Daoy (cell line): ENCODE measurements at regions not wholly inside any gene's neighbourhood (a gene's known extent, or its start where the extent isn't known, plus 50 kb on each side); places are given as distances from the start of the nearest gene placed in this dataset.

ENCODE experiments used
- DNase-seq: peaks from one replicate; pipeline ENCODE4 v3.0.0-alpha.2; 2015; ENCODE audit warnings: low read depth

DNA sequence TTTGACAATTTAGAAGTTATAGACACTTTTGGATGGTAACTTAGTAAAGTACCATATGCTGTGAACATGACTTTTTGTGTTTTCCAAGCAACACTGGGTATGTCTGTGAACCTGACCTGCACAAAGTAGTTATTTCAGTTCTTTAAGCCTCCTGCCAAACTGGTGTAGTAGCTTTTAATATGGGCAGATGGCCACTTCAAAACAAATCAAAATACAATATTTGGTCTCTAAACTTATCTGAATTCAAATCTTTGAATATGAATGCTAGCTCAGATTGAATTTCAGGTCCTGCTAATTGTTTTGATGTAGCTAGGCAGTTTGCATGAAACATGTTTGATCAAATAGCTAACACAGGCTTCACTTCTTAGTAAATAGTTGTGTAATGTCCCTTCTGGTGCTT is 1176.7 kb upstream of the CDH9 start:
- DNase-seq: no peak

DNA sequence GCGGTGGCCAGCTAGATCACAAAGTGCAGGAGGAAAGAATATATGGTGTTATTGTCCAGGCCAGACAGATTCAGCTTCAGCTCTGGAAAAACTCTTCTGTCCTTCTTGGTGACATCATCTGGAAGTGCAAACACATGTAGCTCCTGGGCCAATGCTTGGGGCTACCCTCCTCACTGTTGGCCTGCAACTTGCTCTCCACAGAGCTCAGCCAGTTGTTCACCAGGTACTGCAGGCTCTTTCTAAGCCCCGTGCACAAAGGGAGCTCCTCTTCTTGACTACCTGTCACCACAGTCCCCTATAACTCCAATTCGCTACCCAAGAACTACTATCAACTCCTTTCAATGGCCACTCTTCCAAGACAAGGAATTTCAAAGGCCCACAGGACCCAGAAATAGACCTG is 1175.9 kb upstream of the CDH9 start:
- no peak for DNase-seq

DNA sequence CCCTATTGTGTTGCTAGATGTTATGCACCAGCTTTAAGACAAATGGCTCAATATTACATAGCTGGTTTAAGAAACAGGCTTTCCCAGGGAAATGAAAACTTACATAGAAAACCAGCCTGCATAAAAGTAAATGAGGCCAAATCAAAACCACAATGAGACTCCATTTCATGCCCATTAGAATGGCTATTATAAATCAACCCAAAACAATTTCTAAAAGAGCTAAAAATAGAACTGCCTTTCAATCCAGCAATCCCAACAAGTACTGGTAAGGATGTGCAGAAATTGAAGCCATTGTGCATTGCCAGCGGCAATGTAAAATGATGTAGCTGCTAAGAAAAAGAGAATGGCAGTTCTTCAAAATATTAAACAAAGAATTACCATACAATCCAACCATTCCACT is 1170.0 kb upstream of the CDH9 start:
- no peak for DNase-seq

GRCh38 chr5:28190011-28190410 is 1151.6 kb upstream of the CDH9 start:
- no peak for DNase-seq

DNA sequence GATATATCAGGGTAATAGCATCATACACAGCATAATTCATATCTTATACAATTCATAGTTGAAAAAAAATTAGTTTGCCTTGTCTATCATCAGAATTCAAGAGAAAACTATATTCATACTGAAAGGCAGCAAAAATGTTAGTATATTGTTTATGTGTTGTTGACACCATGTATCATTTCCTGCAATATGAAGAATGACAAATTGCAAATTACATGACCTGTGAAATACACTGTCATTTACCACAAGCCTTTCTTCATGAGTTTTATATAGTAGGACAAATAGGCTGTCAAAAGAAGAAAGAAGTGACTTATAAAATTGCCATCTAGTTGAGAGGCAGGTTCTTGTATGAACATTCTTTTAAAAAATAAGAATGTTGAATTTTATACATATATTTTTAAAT is 1136.3 kb upstream of the CDH9 start:
- no peak for DNase-seq

DNA sequence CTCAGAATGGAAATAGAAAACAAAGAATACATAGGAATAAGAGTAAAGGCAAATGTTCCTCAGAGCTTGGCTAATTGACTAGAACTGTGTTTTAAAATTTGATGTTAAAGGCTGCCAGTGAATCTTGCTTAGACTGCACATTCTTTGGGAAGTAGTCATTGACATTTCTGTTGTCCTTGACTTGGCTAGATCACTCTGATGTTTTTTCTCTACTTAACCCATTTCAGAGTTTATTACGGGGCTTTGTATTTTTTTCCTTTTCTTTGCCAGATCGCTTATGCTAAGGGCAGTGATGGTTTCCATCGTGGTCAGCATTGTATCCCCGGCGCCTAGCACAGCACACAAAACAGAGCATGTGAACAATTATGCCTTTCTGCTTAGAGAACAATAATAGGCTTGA is 1126.7 kb upstream of the CDH9 start:
- DNase-seq: no peak

GRCh38 chr5:28164568-28164967 is 1126.2 kb upstream of the CDH9 start:
- no peak for DNase-seq

DNA sequence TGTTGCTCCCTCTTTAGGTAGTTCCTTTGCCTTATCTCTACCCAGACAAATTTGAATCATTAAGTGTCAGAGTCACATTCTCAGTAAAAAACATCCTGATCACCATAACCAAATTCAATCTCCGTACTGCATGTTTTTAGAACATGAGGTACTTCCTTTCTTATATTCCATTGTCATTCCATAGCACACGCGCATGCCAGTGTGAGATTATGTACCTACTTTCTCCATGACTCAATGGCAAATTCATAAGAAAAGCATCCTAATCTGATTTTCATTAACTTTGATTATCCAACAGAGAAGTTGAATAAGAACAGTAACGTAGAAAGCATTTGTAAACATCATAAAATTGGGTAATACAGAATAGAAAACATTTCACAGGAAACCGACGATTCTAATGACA is 1118.6 kb upstream of the CDH9 start:
- no peak for DNase-seq

DNA sequence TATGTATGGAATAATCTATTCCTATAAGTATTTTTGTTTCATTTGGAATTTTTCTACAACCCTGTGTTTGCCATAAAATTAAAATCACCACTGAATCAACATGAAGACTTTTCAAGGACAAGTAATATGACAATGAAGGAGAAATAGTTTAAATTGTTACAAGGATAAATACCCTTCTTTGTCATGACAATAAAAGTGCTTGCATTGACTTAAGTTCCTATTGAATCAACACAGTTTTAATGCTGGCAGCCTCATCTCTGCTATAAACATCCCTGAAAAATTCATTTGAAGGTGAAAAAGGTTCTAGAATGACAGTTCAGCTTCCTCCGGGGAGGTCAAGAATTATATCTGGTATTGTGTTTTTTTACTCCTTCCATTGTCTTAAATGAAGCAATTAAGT is 1105.1 kb upstream of the CDH9 start:
- no peak for DNase-seq

GRCh38 chr5:28132151-28132550 is 1093.8 kb upstream of the CDH9 start:
- DNase-seq: no peak

DNA sequence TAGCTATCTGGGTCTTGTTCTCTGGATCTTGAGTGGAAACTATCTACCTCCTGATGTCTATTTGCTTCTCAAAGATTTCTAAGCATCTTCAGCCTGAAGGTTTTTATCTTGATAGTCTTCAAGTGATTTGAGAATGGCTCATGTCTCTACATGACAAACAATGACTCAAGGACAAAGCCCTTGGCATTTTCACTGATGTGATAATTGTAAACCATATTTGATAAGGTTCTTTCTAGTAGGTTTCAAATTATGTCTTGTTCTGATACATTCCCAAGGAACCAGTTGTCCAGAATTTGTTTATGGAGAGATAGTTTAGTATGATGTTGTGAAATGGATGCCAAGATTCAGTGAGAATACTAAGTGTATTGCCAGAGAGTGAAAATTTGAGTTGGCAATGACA is 1079.3 kb upstream of the CDH9 start:
- no peak for DNase-seq

DNA sequence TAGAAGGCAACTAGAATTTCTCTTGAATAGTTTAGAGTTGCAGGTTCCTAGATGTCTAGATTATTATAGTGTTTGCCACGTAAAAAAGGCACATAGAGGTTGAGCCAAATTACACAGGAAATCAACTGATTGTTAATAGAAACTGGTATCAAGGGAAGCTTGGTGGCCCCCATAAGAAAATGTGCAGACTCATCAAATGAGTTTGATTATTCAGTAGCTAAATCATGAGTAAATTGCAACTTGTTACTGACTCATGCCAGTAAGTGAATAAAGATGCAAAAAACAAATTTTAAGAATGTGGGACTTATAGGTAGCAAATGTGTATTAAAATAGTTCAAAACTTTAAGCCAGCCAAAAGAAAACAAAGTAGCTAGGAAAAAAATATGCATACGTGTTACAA is 1078.9 kb upstream of the CDH9 start:
- DNase-seq: no peak

DNA sequence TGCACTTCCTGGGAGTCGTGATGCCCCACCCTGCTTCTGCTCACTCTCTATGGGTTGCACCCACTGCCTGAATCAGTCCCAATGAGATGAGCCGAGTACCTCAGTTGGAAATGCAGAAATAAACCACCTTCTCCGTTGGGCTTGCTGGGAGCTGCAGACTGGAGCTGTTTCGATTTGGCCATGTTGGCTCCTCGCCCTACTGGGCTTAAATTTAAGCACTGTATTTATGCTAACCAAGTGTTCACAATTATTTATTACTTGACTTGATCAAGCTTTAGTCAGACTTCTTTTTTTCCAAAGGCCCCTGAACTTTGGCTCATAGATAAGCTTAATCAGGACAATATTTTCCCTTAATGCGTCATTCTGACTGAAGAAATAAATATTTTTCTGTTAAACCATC is 1072.4 kb upstream of the CDH9 start:
- DNase-seq: no peak

- no peak for DNase-seq
Measured at GRCh38 chr5:28104080-28104479, 1065.7 kb upstream of the CDH9 start.

- no peak for DNase-seq
Measured at GRCh38 chr5:28084069-28084468, 1045.7 kb upstream of the CDH9 start.

- DNase-seq: no peak
Measured at GRCh38 chr5:28082610-28083009, 1044.2 kb upstream of the CDH9 start.

DNA sequence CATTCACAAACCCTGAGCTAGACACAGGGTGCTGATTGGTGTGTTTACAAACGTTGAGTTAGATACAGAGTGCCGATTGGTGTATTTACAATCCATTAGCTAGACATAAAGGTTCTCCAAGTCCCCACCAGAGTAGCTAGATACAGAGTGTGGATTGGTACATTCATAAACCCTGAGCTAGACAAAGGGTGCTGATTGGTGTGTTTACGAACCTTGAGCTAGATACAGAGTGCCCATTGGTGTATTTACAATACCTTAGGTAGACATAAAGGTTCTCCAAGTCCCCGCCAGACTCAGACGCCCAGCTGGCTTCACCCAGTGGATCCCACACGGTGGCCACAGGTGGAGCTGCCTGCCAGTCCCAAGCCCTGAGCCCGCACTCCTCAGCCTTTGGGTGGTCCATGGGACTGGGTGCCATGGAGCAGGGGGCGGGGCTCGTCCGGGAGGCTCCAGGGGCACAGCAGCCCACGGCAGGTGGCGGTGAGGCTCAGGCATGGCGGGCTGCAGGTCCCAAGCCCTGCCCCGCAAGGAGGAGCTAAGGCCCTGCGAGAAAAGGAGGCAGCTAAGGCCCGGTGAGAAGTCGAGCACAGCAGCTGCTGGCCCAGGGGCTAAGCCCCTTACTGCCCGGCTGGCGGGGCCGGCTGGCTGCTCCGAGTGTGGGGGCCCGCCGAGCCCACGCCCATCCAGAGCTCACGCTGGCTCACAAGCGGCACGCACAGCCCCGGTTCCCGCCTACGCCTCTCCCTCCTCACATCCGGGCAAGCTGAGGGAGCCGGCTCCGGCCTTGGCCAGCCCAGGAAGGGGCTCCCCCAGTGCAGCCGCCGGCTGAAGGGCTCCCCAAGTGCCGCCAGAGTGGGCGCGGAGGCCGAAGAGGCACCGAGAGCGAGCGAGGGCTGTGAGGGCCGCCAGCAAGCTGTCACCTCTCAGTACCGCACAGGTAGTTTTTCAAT is 1039.2 kb upstream of the CDH9 start:
- peak; percentile 12 for DNase-seq

- no peak for DNase-seq
Measured at GRCh38 chr5:28066856-28067255, 1028.5 kb upstream of the CDH9 start.

- no peak for DNase-seq
Measured at GRCh38 chr5:28065656-28066055, 1027.3 kb upstream of the CDH9 start.

GRCh38 chr5:28046596-28046995 is 1008.2 kb upstream of the CDH9 start:
- DNase-seq: no peak

GRCh38 chr5:28027851-28028250 is 989.5 kb upstream of the CDH9 start:
- no peak for DNase-seq

GRCh38 chr5:28017178-28017577 is 978.8 kb upstream of the CDH9 start:
- DNase-seq: no peak

DNA sequence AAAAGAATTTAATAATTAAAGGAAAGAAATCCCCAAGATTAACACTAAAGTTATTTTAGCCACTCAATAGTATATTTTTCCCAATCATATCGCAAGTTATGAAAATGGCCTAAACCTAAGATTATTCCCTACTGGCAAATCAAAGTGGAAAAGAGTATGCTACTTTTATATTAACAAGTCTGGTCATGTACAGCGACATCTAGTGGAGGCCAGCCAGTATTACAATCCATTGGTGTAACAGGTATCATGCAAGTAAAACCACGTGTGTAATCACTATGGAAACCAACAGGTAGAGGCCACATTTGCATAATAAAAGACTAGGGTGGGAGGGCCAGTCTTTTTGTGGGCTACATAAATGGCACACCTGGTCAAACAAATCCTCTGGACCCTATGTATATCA is 976.4 kb upstream of the CDH9 start:
- DNase-seq: peak; percentile 4

GRCh38 chr5:28012538-28012937 is 974.2 kb upstream of the CDH9 start:
- no peak for DNase-seq
